ENCODE measurements at regions not wholly inside any gene's neighbourhood (a gene's known extent, or its start where the extent isn't known, plus 50 kb on each side); places are given as distances from the start of the nearest gene placed in this dataset.

DNA sequence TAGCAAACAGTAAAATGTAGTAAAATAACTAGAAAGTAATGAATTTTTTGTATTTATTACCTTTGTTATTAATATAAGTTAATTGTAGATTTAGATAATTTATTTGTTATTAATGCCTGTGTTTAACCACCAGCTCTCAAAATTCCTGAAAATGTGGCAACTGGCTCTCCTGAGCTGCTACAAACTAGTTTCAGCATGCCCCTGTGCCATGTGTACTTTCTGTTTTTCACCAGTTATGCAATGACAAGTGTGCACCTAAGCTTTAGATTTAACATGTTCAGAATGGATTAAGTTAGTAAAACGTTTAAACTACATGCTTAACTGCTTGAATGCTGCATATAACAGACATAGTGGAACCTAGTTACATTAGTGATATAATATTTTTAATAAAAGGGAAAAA lies 88.1 kb downstream of the POSTN start:
- TF ChIP-seq MEIS1 (CRISPR knock-in tag; IDR thresholded peaks at IDR 0.05; ENCODE audit: borderline replicate concordance) (no peak), ZNF23 (tag by site-specific recombination; IDR thresholded peaks at IDR 0.05; ENCODE audit: borderline replicate concordance) (no peak), ZNF223 (tag by site-specific recombination; IDR thresholded peaks at IDR 0.05) (no peak), ZNF529 (tag by site-specific recombination; IDR thresholded peaks at IDR 0.05; ENCODE audit: insufficient replicate concordance) (no peak)

Measured in HEK293 (cell line).